ENCODE measurements at regions not wholly inside any gene's neighbourhood (a gene's known extent, or its start where the extent isn't known, plus 50 kb on each side); places are given as distances from the start of the nearest gene placed in this dataset.

- DNase-seq (no peak), ATAC-seq (no peak)
- 89 to 96% (median 95%) methylated on average over 5 of the region's 5 CpGs for WGBS, 3 donors
- no peaks in the 10 kb centered on the region for H3K9me3 ChIP-seq
- no peak overlapping the region for H3K4me3 ChIP-seq
- no peaks in the 10 kb centered on the region for H3K36me3 ChIP-seq (ENCODE audit: insufficient read depth in 1 of 2, low read depth in 1 of 2)
- no peaks in the 10 kb centered on the region for H3K4me1 ChIP-seq
- H3K27me3 ChIP-seq (ENCODE audit: insufficient read depth in 3 of 3, low read length in 2 of 3): no peaks in the 10 kb centered on the region
- intact Hi-C loops (cut with DNase I): no loop called here
- no peak for TF ChIP-seq CTCF (IDR thresholded peaks at IDR 0.05)
- no peak overlapping the region for H3K27ac ChIP-seq
Measured at GRCh38 chr19:28609944-28610343, 603.0 kb downstream of the UQCRFS1 start.

GRCh38 chr19:28609091-28609755 lies 603.7 kb downstream of the UQCRFS1 start:
- Histone ChIP-seq H3K27me3 (ENCODE audit: insufficient read depth in 3 of 3, low read length in 2 of 3) (no peaks in the 10 kb centered on the region), H3K9me3 (no peaks in the 10 kb centered on the region), H3K4me1 (no peaks in the 10 kb centered on the region), H3K4me3 (no peak overlapping the region), H3K27ac (no peak overlapping the region), H3K36me3 (ENCODE audit: insufficient read depth in 1 of 2, low read depth in 1 of 2) (no peaks in the 10 kb centered on the region)
- 84 to 95% (median 94%) methylated on average over 8 of the region's 8 CpGs for WGBS, 3 donors
- TF ChIP-seq CTCF (IDR thresholded peaks at IDR 0.05): no peak
- intact Hi-C loops (cut with DNase I): no loop called here
- ATAC-seq (no peak), DNase-seq (no peak)

- Histone ChIP-seq H3K36me3 (ENCODE audit: insufficient read depth in 1 of 2, low read depth in 1 of 2) (no peaks in the 10 kb centered on the region), H3K4me1 (no peaks in the 10 kb centered on the region), H3K9me3 (no peaks in the 10 kb centered on the region), H3K4me3 (no peak overlapping the region), H3K27ac (no peak overlapping the region), H3K27me3 (ENCODE audit: insufficient read depth in 3 of 3, low read length in 2 of 3) (no peaks in the 10 kb centered on the region)
- intact Hi-C loops (cut with DNase I): no loop called here
- no peak for TF ChIP-seq CTCF (IDR thresholded peaks at IDR 0.05)
- WGBS, 3 donors: 78 to 88% (median 80%) methylated on average over 4 of the region's 4 CpGs
- ATAC-seq (no peak), DNase-seq (no peak)
Measured at GRCh38 chr19:28608292-28608691, 604.7 kb downstream of the UQCRFS1 start.

- no peak for TF ChIP-seq CTCF (IDR thresholded peaks at IDR 0.05)
- Histone ChIP-seq H3K36me3 (ENCODE audit: insufficient read depth in 1 of 2, low read depth in 1 of 2) (no peaks in the 10 kb centered on the region), H3K4me1 (no peaks in the 10 kb centered on the region), H3K27ac (no peak overlapping the region), H3K9me3 (no peaks in the 10 kb centered on the region), H3K4me3 (no peak overlapping the region), H3K27me3 (ENCODE audit: insufficient read depth in 3 of 3, low read length in 2 of 3) (no peaks in the 10 kb centered on the region)
- DNase-seq (no peak), ATAC-seq (no peak)
- WGBS, 3 donors: 95 to 97% (median 97%) methylated on average over 14 of the region's 14 CpGs
- intact Hi-C loops (cut with DNase I): no loop called here
Measured at GRCh38 chr19:28607066-28607583, 605.8 kb downstream of the UQCRFS1 start.

Data from psoas muscle (tissue), 7 donors.